ENCODE measurements at regions not wholly inside any gene's neighbourhood (a gene's known extent, or its start where the extent isn't known, plus 50 kb on each side); places are given as distances from the start of the nearest gene placed in this dataset.

GRCh38 chr12:100675432-100675831 is 101.9 kb downstream of the GAS2L3 start:
- no peaks in the 10 kb centered on the region for H3K36me3 Mint-ChIP-seq (ENCODE audit: low read depth)
- H3K4me3 Mint-ChIP-seq (ENCODE audit: unreplicated experiment): no peak overlapping the region
- H3K27me3 Mint-ChIP-seq (ENCODE audit: low read depth): peaks cover 11% of the 10 kb centered on the region
- H3K4me1 Mint-ChIP-seq (ENCODE audit: low read depth): peaks cover 9% of the 10 kb centered on the region
- TF ChIP-seq CTCF (IDR thresholded peaks at IDR 0.05): no peak
- peak overlapping the region; percentile 49 for H3K27ac Mint-ChIP-seq (ENCODE audit: unreplicated experiment)
- no peaks in the 10 kb centered on the region for H3K9me3 Mint-ChIP-seq (ENCODE audit: low read depth)
- DNase-seq (ENCODE audit: low spot score): no peak

- Mint-ChIP-seq H3K27me3 (ENCODE audit: low read depth) (peaks cover 9% of the 10 kb centered on the region), H3K4me1 (ENCODE audit: low read depth) (no peaks in the 10 kb centered on the region), H3K9me3 (ENCODE audit: low read depth) (peaks cover 5% of the 10 kb centered on the region), H3K27ac (ENCODE audit: unreplicated experiment) (no peak overlapping the region), H3K36me3 (ENCODE audit: low read depth) (peaks cover 2% of the 10 kb centered on the region), H3K4me3 (ENCODE audit: unreplicated experiment) (no peak overlapping the region)
- DNase-seq (ENCODE audit: low spot score): no peak
- TF ChIP-seq CTCF (IDR thresholded peaks at IDR 0.05): no peak
These were observed 107.6 kb downstream of the GAS2L3 start for GRCh38 chr12:100681074-100681473.

GRCh38 chr12:100682178-100682577 is 108.7 kb downstream of the GAS2L3 start:
- H3K4me1 Mint-ChIP-seq (ENCODE audit: low read depth): no peaks in the 10 kb centered on the region
- no peak overlapping the region for H3K4me3 Mint-ChIP-seq (ENCODE audit: unreplicated experiment)
- H3K27ac Mint-ChIP-seq (ENCODE audit: unreplicated experiment): no peak overlapping the region
- peaks cover 7% of the 10 kb centered on the region for H3K9me3 Mint-ChIP-seq (ENCODE audit: low read depth)
- no peak for DNase-seq (ENCODE audit: low spot score)
- H3K27me3 Mint-ChIP-seq (ENCODE audit: low read depth): peaks cover 10% of the 10 kb centered on the region
- TF ChIP-seq CTCF (IDR thresholded peaks at IDR 0.05): no peak
- peaks cover 2% of the 10 kb centered on the region for H3K36me3 Mint-ChIP-seq (ENCODE audit: low read depth)

- no peaks in the 10 kb centered on the region for H3K4me1 Mint-ChIP-seq (ENCODE audit: low read depth)
- H3K36me3 Mint-ChIP-seq (ENCODE audit: low read depth): peaks cover 2% of the 10 kb centered on the region
- no peak for DNase-seq (ENCODE audit: low spot score)
- peaks cover 4% of the 10 kb centered on the region for H3K27me3 Mint-ChIP-seq (ENCODE audit: low read depth)
- H3K27ac Mint-ChIP-seq (ENCODE audit: unreplicated experiment): no peak overlapping the region
- TF ChIP-seq CTCF (IDR thresholded peaks at IDR 0.05): no peak
- H3K9me3 Mint-ChIP-seq (ENCODE audit: low read depth): peaks cover 7% of the 10 kb centered on the region
- no peak overlapping the region for H3K4me3 Mint-ChIP-seq (ENCODE audit: unreplicated experiment)
These were observed 106.9 kb upstream of the ANO4 start for GRCh38 chr12:100687686-100688085.

- Mint-ChIP-seq H3K27me3 (ENCODE audit: low read depth) (peaks cover 4% of the 10 kb centered on the region), H3K27ac (ENCODE audit: unreplicated experiment) (no peak overlapping the region), H3K4me3 (ENCODE audit: unreplicated experiment) (no peak overlapping the region), H3K4me1 (ENCODE audit: low read depth) (no peaks in the 10 kb centered on the region), H3K9me3 (ENCODE audit: low read depth) (peaks cover 7% of the 10 kb centered on the region), H3K36me3 (ENCODE audit: low read depth) (peaks cover 2% of the 10 kb centered on the region)
- no peak for DNase-seq (ENCODE audit: low spot score)
- TF ChIP-seq CTCF (IDR thresholded peaks at IDR 0.05): no peak
These were observed 106.1 kb upstream of the ANO4 start for GRCh38 chr12:100688451-100688864.
